SIG-M5 treated with dmso at 0.1 percent for 504 hours (cell line): ENCODE measurements at regions not wholly inside any gene's neighbourhood (a gene's known extent, or its start where the extent isn't known, plus 50 kb on each side); places are given as distances from the start of the nearest gene placed in this dataset.

ENCODE experiments used
- DNase-seq: peaks from one replicate; lab custom pipeline; 2025; ENCODE audit not compliant: unreplicated experiment; lab: John Stamatoyannopoulos, UW

DNA sequence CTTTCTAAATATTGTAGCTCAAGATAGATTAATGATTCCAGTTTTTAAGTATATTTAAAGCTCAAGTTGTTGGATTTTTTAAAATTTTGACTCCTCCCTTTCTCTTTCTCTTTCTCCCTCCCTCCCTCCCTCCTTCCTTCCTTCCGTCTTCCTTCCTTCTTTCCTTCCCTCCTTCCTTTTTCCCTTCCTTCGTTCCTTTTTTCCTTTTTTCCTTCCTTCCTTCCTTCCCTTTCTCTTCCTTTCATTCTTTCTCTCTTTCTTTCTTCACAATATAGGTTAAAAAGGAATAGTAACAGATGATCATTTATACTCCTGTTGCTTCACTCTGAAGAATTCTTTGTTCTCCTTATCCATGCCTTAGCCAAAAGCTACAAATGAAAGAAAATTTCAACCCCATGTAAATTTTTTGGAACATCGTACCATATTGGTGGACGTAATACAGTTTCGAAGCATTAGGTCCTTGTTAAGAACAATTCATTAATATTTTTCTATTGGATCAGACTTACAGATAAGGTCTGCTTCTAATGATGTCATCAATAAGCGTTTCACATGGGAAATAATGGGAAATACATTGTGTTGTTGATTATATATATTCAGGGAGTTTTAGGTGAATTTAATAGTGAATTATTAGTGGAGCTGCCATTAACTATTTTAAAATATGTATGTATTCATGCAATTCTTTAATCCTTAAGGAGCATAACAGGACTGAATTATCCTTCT lies 139.6 kb upstream of the SLC35B3 start:
- no peak for DNase-seq

DNA sequence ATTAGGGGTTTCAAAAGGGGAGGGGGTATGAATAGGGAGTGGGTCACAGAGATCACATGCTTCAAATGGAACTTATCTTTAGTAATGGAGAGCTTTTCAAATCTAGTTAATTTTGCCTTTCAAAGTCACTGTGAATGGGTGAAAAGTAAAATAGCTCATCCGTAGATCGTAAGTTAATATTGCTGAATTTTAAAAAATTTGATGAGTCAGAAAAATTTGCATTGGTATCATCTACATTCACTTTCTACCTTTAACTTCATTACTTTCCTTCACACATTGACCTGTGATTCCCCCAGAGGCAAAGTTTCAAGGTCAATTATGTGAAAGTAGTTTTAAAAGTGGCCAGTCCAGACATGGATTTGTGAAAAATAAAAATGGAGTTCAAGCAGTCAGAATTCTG lies 139.0 kb upstream of the SLC35B3 start:
- DNase-seq, result no peak

DNA sequence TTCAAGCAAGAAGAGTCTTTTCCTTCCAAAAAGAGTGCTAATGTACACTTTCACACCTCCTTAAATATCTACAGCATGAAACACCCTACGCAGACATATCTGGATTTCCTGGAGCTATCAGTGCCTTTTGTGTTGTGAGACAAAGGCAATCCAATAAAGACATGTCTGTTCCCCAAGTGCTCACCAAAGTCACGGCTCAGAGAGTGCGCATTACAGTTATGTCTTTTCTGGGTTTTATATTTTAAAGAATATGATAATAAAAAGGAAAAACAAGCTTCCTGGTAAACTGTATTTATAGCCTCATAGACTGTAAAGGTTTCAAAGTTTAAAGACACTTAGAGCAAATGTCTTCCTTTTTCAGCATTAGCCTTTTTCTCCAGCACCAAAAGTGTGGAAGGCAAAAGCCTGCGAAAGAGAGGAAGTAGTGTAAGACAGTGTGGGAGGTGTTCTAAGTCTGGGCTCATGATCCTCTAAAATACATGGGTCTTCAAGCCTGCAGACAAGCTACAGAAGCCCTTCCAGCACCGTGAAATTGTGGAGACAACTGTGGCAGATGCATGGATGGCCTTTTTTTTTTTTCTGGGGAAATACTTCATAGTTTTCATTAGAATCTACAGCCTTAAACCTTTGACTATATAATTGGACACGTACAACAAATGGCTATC lies 135.0 kb upstream of the SLC35B3 start:
- DNase-seq, result no peak

DNA sequence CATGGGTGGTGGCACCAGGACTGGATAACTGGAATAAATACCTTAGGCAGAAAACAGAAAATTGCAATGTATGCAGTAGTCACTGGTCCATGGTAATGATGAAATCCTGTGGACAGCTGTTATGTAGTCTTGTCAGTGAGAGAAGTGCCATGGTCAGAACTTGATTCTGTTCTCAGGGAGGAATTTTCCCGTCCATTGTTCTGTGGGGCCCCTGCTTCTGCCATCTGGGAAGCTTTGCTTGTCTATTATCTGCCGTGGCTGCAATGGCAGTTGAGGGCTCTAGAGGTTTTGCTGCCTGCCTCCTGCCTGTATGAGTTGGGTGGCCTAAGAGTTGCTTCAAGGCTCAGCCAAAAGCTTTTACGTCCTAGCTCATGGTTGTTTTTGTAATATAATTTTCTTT lies 126.8 kb upstream of the SLC35B3 start:
- no peak for DNase-seq

DNA sequence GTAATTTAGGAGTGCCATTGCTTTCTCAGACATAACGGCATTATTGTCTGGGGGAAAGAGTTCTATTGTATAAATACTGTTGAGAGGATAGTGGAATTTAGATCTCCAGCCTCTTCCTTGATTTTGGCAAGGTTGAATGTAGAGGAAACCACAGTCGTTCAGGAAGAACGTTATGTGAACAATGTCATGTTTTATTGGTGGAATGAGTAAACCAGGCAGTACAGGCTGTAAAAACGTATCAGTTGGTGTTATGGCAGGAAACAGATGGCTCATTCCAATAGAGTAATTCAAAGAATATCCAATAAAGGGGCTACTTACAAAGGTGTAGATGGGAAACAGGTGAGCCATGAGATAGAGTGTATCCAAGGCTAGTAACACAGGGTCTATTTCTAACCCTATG lies 123.6 kb upstream of the SLC35B3 start:
- DNase-seq, result no peak

DNA sequence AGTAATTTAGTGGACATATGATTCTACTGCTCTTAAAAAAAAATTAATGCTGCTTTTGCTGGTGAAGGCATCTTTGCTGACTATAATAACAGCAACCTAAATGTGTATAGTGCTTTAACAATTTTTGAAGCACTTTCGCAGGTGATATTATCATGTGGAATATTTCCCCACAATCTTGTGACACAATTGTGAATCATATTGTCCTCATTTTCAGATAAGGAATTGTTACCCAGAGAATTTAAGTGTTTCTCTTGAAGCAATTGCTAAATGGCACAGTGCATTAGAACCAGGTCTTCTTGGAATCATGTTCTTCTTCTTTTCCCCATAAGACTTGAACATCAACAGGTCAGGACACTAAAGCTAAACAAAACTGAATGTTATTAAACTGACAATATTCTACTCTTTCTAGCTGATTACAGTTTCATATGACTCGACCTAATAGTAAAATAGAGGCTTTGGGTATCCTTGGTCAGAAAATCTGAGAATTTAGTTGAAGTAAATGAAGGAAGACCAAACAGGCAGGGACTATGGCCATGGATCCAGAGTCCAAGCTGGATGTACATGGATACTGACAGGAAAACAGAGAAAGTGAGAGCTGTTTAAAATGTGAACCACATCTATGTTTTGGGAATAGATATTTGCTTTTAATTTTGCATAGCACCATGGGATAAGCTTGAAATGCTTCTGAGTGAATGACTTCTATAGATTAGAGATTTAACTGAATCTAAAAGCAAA lies 121.8 kb upstream of the SLC35B3 start:
- no peak for DNase-seq

DNA sequence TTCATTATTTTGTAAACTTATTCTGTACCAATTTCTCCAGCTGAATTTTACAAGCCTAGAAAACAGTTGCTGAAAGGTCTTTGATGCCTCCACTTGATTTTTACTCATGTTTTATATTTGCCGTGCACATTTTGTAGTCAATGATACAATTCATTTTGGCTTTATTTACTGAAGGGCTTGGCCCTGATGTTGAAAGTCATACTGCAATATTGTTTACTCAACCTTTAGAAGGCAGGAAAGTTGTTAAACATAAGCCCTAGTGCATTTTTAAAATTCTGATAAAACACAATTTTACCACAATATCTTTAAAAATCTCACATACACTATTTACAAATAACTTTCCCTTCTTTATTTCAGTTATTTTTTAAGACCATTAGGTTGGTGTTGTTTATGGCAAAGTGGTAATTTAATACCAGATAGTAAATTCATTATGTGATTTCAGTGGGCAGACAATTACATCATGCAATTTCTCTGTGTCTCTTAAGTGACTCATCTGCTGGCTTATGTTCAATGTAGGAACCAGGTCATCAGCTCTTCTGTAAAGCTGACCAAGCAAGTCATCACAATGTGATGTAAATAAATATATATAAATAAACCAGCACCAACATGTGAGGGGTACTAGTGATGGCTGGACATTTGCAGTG lies 121.1 kb upstream of the SLC35B3 start:
- DNase-seq, result no peak

DNA sequence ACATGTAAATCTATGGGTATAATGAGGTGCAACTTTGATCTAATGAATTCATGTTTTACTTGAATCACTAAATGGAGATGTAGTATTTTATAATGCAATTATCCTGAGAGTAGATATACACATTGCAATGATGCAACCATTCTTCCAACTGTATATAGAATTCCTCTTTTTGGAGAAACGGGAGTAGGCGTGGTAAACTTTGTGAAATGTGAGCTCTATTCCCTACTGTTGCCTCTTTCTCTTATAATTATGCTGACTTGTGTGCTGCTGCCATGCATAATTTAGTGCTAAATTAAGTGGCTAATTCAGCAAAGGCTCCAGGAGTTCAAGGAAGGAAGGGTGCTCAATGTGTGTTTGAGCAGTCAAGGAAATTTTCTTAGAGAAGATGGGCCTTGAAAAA lies 116.6 kb upstream of the SLC35B3 start:
- DNase-seq, result no peak

DNA sequence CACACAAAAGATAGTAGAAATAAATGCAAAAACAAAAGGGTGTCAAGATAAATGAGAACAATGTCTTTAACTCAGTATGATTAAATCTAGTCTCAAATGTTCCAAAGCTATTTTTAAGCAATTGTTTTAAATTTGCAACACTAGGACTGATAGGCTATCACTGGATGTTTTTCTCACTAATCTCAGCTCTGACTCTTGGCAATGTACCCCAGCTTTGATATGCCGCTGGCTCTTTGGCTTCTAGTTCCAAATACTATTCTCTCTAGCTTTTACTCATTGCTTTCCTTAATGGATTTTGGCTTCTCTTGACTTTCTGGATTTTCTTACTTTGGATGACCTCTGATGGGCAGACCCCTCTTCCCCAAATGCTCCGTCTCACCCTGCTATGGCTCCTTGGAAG lies 116.0 kb upstream of the SLC35B3 start:
- no peak for DNase-seq

DNA sequence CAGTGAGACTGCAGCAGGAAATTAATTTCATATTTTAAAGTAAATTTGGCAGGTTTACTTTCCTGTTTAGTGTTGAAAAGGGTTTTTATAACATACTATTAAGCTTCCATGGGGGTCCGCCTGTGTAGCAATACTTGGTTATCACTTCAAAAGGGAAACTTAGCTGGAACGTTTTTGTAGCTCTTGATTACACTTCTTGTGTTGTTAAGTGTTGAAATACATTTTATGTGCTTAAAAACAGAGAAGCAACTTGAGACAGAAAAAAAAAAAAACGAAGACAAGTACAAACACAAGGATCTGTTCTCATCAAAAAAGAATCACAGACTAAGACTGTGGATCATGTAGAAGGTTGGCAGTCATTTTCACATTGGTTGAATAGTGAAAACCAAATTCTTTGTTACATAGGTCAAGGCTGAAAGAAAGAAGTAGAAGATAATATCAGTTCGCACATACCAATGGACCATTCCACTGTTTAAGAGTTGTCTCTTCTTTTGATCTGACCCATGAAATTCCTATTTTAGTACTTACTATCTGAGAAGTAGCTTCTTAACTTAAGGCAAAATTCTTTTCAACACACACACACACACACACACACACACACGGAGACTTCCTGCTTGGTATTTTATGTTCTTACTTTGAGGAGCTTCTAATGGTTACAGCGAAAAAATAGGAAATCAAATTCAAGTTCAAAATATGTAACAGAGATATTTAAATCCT lies 113.9 kb upstream of the SLC35B3 start:
- DNase-seq, result no peak

DNA sequence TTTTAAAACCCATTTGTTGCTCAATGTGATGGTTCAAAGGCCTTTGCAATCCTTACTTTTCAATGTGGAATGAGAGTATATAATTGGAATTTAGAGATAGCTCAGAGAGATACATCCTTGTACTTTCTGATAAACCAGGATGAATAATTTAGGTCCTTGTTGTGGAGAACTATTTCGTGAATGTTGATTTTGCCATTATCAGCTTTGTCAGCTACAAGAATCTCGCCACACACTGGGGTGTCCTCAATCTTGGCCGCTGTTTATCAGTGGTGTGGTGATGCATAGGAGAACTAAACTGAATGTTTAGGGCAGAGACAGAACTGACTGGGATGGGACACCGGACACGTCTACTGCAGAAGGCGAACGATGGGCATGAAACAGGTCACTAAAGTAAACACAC lies 111.2 kb upstream of the SLC35B3 start:
- no peak for DNase-seq

DNA sequence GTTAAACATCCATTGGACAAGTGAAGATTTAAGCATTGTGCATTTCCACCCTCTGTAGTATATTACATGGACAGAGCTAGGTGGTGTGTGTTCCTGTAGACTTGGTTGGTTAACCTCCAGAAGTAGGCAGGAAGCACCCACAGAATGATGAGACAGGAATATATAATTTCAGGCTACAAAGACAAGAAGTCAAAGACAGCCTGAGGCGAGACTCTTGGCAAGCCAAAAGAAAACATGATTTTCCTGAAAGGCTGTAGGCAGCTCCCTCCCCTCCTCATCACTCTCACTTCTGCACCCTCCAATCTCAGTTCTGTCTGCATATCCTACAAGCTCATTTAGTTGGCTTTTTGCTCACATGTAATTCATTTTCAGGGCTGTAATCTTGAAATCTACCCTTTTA lies 110.0 kb upstream of the SLC35B3 start:
- DNase-seq, result no peak

DNA sequence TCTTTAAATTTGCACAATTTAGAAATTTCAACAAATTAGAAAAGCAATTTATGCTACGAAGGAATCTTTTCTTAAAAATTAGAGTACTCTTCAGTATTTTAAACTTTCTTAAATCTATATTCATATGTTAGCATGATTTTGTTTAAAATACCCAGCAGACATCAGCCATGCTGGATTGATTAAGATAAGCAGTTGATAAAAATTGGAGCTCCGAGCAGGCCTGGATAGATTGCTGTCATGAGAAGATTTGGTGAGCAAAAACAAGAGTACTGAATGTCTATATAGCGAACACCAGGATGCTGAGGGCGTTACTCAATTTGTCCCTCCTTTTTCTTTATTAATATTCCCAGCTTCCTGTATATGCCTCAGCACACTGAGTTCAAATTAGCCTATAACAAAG lies 108.4 kb upstream of the SLC35B3 start:
- DNase-seq, result no peak

DNA sequence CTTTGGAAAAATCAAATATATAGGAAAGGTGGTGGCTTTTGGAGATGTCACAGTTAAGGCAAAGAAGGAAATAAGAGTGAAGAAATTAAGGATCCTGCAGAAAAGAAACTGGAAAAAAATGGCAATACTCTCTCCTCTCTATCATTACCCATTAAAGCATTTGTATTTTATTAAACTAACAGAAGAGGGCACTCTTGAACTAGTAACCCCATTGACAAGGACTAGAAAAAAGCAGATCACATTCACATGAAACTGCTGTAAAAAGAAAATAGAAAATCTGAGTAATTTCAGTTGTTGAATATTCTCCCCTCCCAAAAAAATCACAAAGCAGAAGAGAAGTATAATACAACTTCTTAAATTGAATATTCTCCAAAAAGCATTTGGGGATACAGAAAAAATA lies 104.1 kb upstream of the SLC35B3 start:
- DNase-seq, result peak; percentile 22

DNA sequence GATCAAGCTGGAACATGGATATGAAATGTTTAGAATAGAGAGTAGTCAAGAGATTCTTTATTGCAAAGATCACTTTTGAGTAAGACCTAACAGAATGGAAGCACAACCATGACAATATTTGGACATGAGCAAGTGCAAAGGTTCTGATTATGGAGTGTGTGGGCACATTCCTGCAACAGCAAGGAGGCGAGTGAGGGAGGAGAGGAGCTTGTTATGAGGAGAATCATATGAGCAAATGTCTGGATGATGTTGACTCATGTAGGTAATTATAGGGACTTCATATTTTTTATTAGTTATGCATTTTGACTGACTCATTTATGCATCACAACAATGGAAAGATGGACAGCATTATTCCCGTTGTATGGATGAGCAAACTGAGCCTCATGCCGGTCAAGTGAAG lies 100.8 kb upstream of the SLC35B3 start:
- no peak for DNase-seq

DNA sequence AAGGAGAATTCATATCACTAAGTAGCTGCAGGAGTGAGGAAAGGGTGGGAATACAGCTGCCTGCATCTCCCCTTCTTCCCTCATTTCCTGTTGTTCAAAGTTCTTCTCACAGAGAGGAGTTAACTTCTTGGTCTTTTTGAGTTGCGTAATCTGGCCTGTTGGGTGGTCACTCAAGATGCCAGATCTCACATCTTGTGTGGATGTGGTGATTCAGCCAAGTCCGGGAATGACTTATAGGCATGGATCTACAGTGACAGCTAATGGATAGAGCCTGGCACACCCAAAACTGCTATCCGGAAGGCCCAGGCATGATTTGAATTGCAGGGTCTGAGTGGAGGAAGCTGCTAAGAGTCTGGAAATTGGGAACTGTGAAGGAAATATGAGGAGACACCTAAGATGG lies 100.2 kb upstream of the SLC35B3 start:
- no peak for DNase-seq

DNA sequence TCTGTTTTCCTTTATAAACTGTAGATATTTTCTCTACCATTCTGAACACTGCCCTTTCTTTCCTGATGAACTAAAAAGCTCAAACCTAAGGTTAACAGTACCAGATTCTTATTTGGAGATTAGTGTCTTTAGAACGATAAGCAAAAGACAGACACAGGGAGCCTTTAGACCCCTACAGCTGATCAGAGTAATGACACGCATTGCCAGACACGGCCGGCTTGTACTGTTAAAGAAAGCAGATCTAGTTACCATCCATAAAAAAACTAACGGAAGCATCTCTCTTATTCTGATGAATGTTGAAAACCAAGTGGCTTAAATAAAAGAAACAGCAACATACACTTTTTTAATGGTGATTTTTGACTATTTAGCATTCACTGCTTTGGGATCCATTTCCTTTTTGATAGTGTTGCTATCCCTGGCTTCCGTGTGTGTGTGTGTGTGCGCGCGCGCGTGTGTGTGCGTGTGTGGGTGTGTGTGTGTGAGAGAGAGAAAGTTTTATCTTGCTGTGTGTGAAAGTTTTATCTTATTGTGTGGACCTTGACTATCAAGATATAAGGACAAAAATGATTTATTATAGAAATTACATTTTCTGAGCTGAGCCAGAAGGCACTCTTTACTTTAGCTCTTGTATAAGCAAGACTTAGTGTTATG lies 95.6 kb upstream of the SLC35B3 start:
- no peak for DNase-seq

DNA sequence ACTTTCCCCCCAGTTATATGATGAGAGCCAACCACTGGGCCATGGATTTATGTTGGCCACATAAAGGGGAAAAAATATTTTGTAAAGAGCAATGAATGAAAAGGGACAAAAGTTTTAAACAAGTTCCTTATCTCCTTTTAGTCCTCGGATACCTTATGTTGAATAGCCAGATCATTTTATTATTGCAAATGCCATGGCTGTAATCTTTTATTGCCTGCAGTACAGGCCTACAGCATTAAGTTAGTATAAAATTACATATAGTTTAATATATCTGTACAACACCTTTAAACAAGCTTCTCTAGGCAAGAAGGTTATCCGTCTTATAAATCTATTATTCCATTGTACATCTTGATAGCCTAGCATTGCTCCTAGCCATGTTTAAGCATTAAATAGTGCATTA lies 93.9 kb upstream of the SLC35B3 start:
- no peak for DNase-seq

DNA sequence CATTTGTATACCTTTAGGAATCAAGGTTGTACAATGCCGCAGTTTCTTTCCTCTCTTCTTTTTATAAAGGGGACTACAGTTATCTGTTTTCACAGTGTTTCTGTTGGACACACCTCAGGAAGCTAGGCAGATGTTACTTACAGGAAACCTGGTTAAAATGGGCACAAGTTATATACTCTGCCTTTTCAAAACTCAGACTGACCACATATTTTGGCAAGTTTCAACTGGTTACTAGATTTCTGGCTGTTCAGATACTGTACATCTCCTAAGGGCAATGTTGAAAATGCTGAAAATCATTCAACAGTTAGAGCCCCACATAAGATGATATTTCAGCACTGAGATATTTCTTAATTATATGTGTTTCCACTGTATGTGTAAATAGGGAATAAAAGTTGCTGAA lies 92.5 kb upstream of the SLC35B3 start:
- no peak for DNase-seq

DNA sequence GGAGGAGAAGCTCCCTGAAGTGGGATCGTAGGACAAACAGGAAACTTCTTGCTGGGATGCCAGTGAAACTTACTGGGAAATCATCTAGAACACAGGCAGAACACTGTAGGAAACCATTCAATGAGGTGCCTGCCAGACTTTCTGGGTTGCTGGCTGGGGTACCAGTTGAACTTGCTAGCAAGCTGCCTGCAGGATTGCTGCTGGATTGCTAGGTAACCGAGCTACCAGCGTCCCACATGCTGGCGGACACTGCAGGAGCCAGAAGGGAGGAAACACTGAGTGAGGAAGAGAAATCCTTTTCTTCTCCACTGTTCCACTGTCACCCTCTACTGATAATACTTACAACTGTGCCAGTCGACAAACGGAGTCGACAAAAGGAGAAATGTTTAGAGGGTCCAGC lies 91.3 kb upstream of the SLC35B3 start:
- no peak for DNase-seq

DNA sequence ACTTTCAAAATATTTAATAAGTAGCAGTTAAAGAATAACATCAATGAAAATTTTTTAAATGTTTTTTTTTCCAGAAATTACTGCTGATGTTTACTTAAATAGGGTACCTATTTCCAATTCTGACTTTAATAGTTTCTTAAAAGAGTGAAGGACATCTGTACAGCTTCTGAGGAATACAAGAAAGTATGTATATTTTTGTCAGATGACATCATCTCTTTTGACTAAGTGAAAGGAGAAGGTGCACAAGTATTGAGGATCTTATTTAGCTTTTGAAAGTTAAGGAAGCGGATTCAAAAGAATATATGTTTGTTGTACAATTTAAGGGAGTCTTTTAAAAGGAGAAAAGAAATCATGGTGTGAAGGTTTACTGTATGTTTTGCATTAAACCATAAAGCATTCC lies 90.0 kb upstream of the SLC35B3 start:
- DNase-seq, result no peak
